GM12891 (cell line): ENCODE measurements at regions not wholly inside any gene's neighbourhood (a gene's known extent, or its start where the extent isn't known, plus 50 kb on each side); places are given as distances from the start of the nearest gene placed in this dataset.

Source experiments
- DNase-seq: peaks from one replicate; pipeline ENCODE4 v3.0.0; 2011; ENCODE audit warnings: low spot score; ENCODE audit not compliant: insufficient read length
- FAIRE-seq: peaks from 2 replicates; lab custom pipeline; 2011; peaks lifted over from hg19 to GRCh38; lab: Jason Lieb, UNC
- PAX5 ChIP-seq: IDR thresholded peaks from 2 replicates; pipeline ENCODE4 v1.6.1; 2011; ENCODE audit warnings: low read length, moderate library complexity, mild to moderate bottlenecking; ENCODE audit not compliant: insufficient read depth, severe bottlenecking
- POLR2A ChIP-seq: IDR thresholded peaks from 2 replicates; pipeline ENCODE4 v1.6.1; 2011; ENCODE audit warnings: low read depth, low read length, control low read depth
- POLR2AphosphoS5 ChIP-seq: IDR thresholded peaks from 2 replicates; pipeline ENCODE4 v1.6.1; 2011; ENCODE audit warnings: low read depth, low read length, control low read depth
- POU2F2 ChIP-seq: IDR thresholded peaks from 2 replicates; pipeline ENCODE4 v1.6.1; 2011; ENCODE audit warnings: low read depth, mild to moderate bottlenecking, control low read depth, low read length, moderate library complexity
- SPI1 ChIP-seq: IDR thresholded peaks from 2 replicates; pipeline ENCODE4 v1.6.1; 2011; ENCODE audit warnings: low read depth, low read length, control low read depth
- TAF1 ChIP-seq: IDR thresholded peaks from 2 replicates; pipeline ENCODE4 v1.6.1; 2011; ENCODE audit warnings: low read depth, low read length, control low read depth

DNA sequence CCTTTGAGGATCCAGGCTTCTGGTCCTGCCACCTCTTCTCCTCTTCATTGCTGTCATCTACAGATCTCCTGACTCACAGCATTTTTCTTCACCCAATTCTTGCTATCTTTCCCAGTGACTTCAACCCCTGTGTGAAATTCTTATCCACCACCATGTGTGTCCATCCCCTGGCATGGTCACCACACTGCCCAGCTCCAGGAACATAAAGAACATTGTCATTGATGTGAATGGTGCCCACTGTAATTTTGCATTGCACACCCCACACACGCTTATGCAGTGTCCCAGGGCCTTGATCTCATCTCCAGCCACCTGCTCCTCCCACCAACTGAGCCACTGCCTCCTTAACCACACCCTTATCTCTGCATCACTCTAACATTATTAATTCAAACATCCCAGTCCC, 85.3 kb downstream of the C1D start:
- FAIRE-seq (no peak), DNase-seq (no peak)
- no peak for TF ChIP-seq POLR2AphosphoS5
- TF ChIP-seq PAX5 = no peak
- TF ChIP-seq SPI1 = no peak
- TF ChIP-seq POU2F2 = no peak
- no peak for TF ChIP-seq POLR2A
- no peak for TF ChIP-seq TAF1

DNA sequence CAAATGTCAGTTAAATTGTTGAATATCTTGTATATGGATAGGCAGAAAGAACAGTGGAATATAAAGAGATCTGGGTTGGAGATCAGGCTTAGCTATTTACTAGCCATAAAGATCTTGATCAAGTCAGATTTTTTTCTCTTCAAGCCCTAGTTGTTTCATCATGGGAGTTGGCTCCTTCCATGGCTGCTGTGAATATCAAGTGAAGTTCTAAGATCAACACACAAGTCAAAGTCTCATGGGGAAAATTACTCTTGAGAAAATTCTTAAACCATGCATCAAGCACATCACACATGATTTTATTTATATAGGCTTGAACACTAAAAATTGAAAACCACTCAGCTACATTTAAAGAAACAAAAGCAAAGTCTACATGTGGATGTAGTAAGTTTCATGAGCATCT, 79.8 kb downstream of the C1D start:
- no peak for TF ChIP-seq PAX5
- TF ChIP-seq SPI1 = no peak
- no peak for TF ChIP-seq POU2F2
- no peak for TF ChIP-seq POLR2AphosphoS5
- no peak for TF ChIP-seq TAF1
- no peak for TF ChIP-seq POLR2A
- no peak for FAIRE-seq
- DNase-seq = no peak

DNA sequence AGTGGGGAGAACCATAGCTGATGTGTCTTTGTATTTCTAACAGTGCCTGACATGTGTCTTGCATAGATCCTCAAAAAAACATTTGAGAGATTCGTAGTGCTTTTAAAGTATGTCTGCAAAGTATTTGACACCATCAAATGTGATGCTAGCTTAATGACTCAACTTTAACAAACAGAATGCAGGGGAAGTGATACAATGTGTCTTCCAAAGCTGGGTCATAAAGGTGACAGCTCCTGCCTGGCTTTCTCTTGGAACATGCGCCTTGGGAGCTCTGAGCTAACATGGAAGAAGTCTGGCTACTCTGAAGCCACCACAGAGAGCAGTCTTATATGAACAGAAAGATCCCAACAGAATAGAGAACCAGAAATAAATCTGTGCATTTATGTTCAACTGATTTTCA, 78.2 kb downstream of the C1D start:
- DNase-seq = no peak
- FAIRE-seq = no peak
- TF ChIP-seq TAF1 (no peak), POLR2AphosphoS5 (no peak), PAX5 (no peak), POLR2A (no peak), POU2F2 (no peak), SPI1 (no peak)

DNA sequence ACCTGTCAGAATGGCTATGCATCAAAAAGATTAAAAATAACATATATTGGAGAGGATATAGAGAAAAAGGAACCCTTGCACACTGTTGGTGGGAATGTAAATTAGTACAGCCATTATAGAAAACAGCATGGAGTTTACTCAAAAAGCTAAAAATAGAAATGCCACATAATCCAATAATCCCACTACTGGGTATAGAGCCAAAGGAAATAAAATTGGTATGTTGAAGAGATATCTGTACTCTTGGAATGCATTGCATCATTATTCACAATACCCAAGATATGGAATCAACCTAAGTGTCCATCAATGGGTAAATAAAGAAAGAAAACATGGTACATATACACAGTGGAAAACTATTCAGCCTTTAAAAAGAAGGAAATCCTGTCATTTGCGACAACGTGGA, 77.2 kb downstream of the C1D start:
- no peak for FAIRE-seq
- DNase-seq = no peak
- TF ChIP-seq PAX5 (no peak), POU2F2 (no peak), POLR2AphosphoS5 (no peak), SPI1 (no peak), POLR2A (no peak), TAF1 (no peak)

DNA sequence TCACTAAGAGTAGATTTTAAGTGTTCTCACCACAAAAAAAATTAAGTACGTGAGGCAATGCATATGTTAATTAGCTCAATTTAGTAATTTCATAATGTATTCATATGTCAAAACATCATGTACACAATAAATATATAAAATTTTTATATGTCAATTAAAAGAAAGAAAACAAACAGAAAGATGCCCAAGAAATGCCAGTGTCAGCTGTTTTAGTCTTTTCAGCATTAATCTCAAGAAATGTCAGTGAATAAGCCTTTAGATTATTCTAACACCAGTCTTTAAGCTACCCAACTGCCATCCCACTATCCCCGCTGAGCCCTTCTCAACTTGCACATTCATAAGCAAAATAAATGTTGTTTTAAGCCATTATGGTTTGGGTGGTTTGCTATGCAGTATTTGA, 76.5 kb downstream of the C1D start:
- DNase-seq = no peak
- TF ChIP-seq PAX5 = no peak
- TF ChIP-seq POLR2A = no peak
- TF ChIP-seq POLR2AphosphoS5 = no peak
- TF ChIP-seq TAF1 = no peak
- no peak for TF ChIP-seq POU2F2
- no peak for TF ChIP-seq SPI1
- FAIRE-seq = no peak
